ENCODE measurements at regions not wholly inside any gene's neighbourhood (a gene's known extent, or its start where the extent isn't known, plus 50 kb on each side); places are given as distances from the start of the nearest gene placed in this dataset.

GRCh38 chr5:72600391-72600981 is 93.3 kb upstream of the ZNF366 start:
- TF ChIP-seq CTCF (IDR thresholded peaks at IDR 0.05) (no peak), RAD21 (IDR thresholded peaks at IDR 0.05; ENCODE audit: low read length) (no peak), RFX5 (IDR thresholded peaks at IDR 0.05; ENCODE audit: low read length) (no peak), EP300 (IDR thresholded peaks at IDR 0.05; ENCODE audit: borderline replicate concordance in 1 of 2, low read depth in 1 of 2, low read length in 1 of 2) (peak in 1 of 2 experiments; percentile 75; a peak in 1 of 4 replicates), YY1 (IDR thresholded peaks at IDR 0.05; ENCODE audit: low read depth) (no peak), SIN3A (IDR thresholded peaks at IDR 0.05; ENCODE audit: borderline replicate concordance, low read depth, low read length) (no peak), JUND (IDR thresholded peaks at IDR 0.05) (peak; percentile 62), FOXM1 (IDR thresholded peaks at IDR 0.05; ENCODE audit: low read depth) (no peak; the same call in 1 of the 2 replicates), POLR2AphosphoS5 (IDR thresholded peaks at IDR 0.05; ENCODE audit: low read depth, low read length) (no peak), SMC3 (IDR thresholded peaks at IDR 0.05; ENCODE audit: low read depth, low read length) (no peak), NRF1 (IDR thresholded peaks at IDR 0.05; ENCODE audit: low read depth, low read length) (no peak), EZH2phosphoT487 (IDR thresholded peaks at IDR 0.05; ENCODE audit: borderline replicate concordance, low read depth) (no peak), MAX (IDR thresholded peaks at IDR 0.05; ENCODE audit: low read depth) (peak; percentile 58)
